ENCODE measurements at regions not wholly inside any gene's neighbourhood (a gene's known extent, or its start where the extent isn't known, plus 50 kb on each side); places are given as distances from the start of the nearest gene placed in this dataset.
"Not testable (repeated sequence)": the region's sequence is repeated elsewhere in the genome, so short reads cannot be mapped to it uniquely, and the experiment has no call there.

- Histone ChIP-seq H3K9me3 (ENCODE audit: control insufficient read depth in 1 of 2, insufficient read depth in 1 of 2, low read length in 2 of 2) (no peaks in the 10 kb centered on the region), H3K27me3 (ENCODE audit: control insufficient read depth in 1 of 2, insufficient read depth in 2 of 2, low read length in 2 of 2) (no peaks in the 10 kb centered on the region), H3K36me3 (ENCODE audit: insufficient read depth, low read length) (no peaks in the 10 kb centered on the region), H3K4me3 (ENCODE audit: low read length) (no peak overlapping the region), H3K27ac (ENCODE audit: low read depth in 1 of 2, low read length in 2 of 2) (no peak overlapping the region), H3K4me1 (ENCODE audit: insufficient read depth, low read length) (no peaks in the 10 kb centered on the region)
- intact Hi-C loops (cut with DNase I, micrococcal nuclease), result no loop called here
- no peaks in the 10 kb centered on the region for H3K4me1 Mint-ChIP-seq (ENCODE audit: low read depth)
- ChIA-PET CTCF (no interaction called here), POLR2A (no interaction called here)
- TF ChIP-seq CTCF (IDR thresholded peaks at IDR 0.05), result no peak
- ATAC-seq (ENCODE audit: poor library complexity) (no peak), DNase-seq (no peak)
- H3K9me3 Mint-ChIP-seq, result peaks cover 29% of the 10 kb centered on the region
- H3K27ac Mint-ChIP-seq, result no peak overlapping the region
- H3K27me3 Mint-ChIP-seq, result no peaks in the 10 kb centered on the region
- no peak overlapping the region for H3K4me3 Mint-ChIP-seq
- H3K36me3 Mint-ChIP-seq (ENCODE audit: low read depth), result no peaks in the 10 kb centered on the region
Observed at GRCh38 chr5:25515525-25515924, 870.7 kb upstream of the CDH10 start.

- CTCF ChIA-PET; H3K9me3 ChIP-seq (ENCODE audit: control insufficient read depth in 1 of 2, insufficient read depth in 1 of 2, low read length in 2 of 2); ATAC-seq (ENCODE audit: poor library complexity); DNase-seq; POLR2A ChIA-PET; H3K27me3 ChIP-seq (ENCODE audit: control insufficient read depth in 1 of 2, insufficient read depth in 2 of 2, low read length in 2 of 2); H3K36me3 Mint-ChIP-seq (ENCODE audit: low read depth); H3K27ac Mint-ChIP-seq; H3K27ac ChIP-seq (ENCODE audit: low read depth in 1 of 2, low read length in 2 of 2); H3K4me1 ChIP-seq (ENCODE audit: insufficient read depth, low read length); H3K27me3 Mint-ChIP-seq; H3K36me3 ChIP-seq (ENCODE audit: insufficient read depth, low read length); H3K4me1 Mint-ChIP-seq (ENCODE audit: low read depth); intact Hi-C loops (cut with DNase I, micrococcal nuclease); H3K4me3 Mint-ChIP-seq; H3K4me3 ChIP-seq (ENCODE audit: low read length): not testable (repeated sequence)
- H3K9me3 Mint-ChIP-seq, result peaks cover 11% of the 10 kb centered on the region
Observed at GRCh38 chr5:25510692-25511091, 865.9 kb upstream of the CDH10 start.

- H3K4me3 ChIP-seq (ENCODE audit: low read length); H3K36me3 Mint-ChIP-seq (ENCODE audit: low read depth); POLR2A ChIA-PET; H3K27ac Mint-ChIP-seq; H3K27ac ChIP-seq (ENCODE audit: low read depth in 1 of 2, low read length in 2 of 2); CTCF ChIA-PET; H3K9me3 ChIP-seq (ENCODE audit: control insufficient read depth in 1 of 2, insufficient read depth in 1 of 2, low read length in 2 of 2); H3K36me3 ChIP-seq (ENCODE audit: insufficient read depth, low read length); H3K4me1 ChIP-seq (ENCODE audit: insufficient read depth, low read length); H3K27me3 Mint-ChIP-seq; H3K4me1 Mint-ChIP-seq (ENCODE audit: low read depth); intact Hi-C loops (cut with DNase I, micrococcal nuclease); DNase-seq; ATAC-seq (ENCODE audit: poor library complexity); H3K27me3 ChIP-seq (ENCODE audit: control insufficient read depth in 1 of 2, insufficient read depth in 2 of 2, low read length in 2 of 2); H3K4me3 Mint-ChIP-seq: not testable (repeated sequence)
- peaks cover 14% of the 10 kb centered on the region for H3K9me3 Mint-ChIP-seq
Observed at GRCh38 chr5:25508011-25508410, 863.2 kb upstream of the CDH10 start.

- ATAC-seq (ENCODE audit: poor library complexity), result no peak
- CTCF ChIA-PET, result no interaction called here
- DNase-seq, result no peak
Observed at GRCh38 chr5:25500635-25501034, 855.9 kb upstream of the CDH10 start.

More at GRCh38 chr5:25500635-25501034, 855.9 kb upstream of the CDH10 start:
- Mint-ChIP-seq H3K4me3 (no peak overlapping the region), H3K4me1 (ENCODE audit: low read depth) (no peaks in the 10 kb centered on the region), H3K36me3 (ENCODE audit: low read depth) (no peaks in the 10 kb centered on the region), H3K27me3 (no peaks in the 10 kb centered on the region), H3K27ac (no peak overlapping the region), H3K9me3 (peaks cover 17% of the 10 kb centered on the region)
- intact Hi-C loops (cut with DNase I, micrococcal nuclease), result no loop called here
- Histone ChIP-seq H3K36me3 (ENCODE audit: insufficient read depth, low read length) (no peaks in the 10 kb centered on the region), H3K27ac (ENCODE audit: low read depth in 1 of 2, low read length in 2 of 2) (no peak overlapping the region), H3K9me3 (ENCODE audit: control insufficient read depth in 1 of 2, insufficient read depth in 1 of 2, low read length in 2 of 2) (peaks cover 0 to 5% of the 10 kb centered on the region in 2 experiments), H3K4me3 (ENCODE audit: low read length) (no peak overlapping the region), H3K27me3 (ENCODE audit: control insufficient read depth in 1 of 2, insufficient read depth in 2 of 2, low read length in 2 of 2) (no peaks in the 10 kb centered on the region), H3K4me1 (ENCODE audit: insufficient read depth, low read length) (no peaks in the 10 kb centered on the region)
- no peak for TF ChIP-seq CTCF (IDR thresholded peaks at IDR 0.05)
- POLR2A ChIA-PET, result no interaction called here

All from CD4-positive, alpha-beta T cell (primary cell).